Occipital lobe (tissue), 1 donor: ENCODE measurements at regions not wholly inside any gene's neighbourhood (a gene's known extent, or its start where the extent isn't known, plus 50 kb on each side); places are given as distances from the start of the nearest gene placed in this dataset.

ENCODE experiments used
- DNase-seq: peaks from one replicate; lab custom pipeline; 2025; lab: John Stamatoyannopoulos, UW

DNA sequence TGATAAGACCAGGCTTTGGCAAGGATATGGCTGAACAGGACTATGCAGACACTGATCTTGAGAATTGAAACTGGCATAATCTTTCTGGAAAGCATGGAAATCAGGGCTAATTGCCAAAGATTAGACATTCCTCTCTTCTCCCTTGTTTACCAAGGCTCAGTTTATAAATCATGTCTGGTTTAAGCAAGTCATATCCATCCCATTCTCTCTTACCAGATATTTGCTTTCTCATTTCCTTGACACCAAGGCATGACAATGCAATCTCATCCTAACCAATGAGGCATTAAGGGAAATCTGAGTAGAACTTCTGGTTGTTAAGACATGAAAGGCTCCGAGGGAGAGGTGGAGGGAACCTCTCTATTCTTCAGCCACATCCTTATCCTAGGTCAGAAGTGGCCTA lies 110.3 kb upstream of the CEP85L start:
- no peak for DNase-seq

DNA sequence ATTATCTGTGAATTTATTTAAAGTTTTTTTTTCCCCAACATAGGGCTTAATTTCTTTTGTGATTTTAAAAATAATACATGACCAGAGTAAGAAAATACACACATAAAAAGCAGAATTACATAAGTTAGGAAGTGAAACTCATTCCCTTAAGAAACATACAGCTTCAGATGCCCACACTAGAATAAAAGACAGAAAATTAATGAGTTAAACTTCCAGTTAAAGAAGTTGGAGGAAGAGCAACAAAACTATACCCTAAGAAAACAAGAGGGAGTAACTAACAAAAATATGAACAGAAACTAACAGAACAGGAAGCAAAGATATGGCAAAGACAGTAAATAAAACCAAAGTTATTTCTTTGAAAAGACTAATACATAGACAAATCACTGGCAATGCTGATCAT lies 107.6 kb upstream of the CEP85L start:
- no peak for DNase-seq

DNA sequence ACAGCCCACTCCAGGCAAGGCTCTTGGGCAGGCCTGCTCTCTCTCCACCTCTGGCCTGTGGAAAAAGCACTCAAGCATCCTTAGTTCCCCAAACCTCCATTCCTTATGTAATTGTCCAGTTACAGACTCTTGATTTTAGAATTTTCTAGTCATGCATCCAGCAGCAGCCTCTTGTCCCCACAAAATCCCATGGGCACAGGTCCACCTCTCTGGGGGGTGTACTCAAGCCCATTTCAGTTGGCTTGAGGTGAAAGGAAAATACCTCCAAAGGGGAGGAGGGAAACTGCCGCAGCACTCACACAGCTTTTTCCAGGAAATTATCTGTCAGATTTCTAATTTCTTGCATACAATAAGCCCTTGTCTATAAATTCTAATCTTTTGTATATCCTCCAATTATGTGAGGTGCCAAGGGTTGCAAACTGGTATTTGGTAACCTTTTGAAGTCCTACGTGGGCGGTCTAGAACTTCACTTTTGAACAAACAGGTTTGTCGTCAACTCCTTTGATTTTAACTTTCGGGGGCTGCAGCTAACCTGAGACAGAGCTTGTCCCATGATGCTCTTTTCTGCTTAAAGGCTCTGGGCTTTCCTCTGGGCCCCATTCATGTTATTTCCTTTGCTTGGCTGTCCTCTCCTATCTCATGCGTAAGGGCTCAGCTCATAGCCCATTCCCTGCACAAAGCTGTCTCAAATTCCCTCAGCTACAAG lies 104.7 kb upstream of the CEP85L start:
- DNase-seq: no peak

DNA sequence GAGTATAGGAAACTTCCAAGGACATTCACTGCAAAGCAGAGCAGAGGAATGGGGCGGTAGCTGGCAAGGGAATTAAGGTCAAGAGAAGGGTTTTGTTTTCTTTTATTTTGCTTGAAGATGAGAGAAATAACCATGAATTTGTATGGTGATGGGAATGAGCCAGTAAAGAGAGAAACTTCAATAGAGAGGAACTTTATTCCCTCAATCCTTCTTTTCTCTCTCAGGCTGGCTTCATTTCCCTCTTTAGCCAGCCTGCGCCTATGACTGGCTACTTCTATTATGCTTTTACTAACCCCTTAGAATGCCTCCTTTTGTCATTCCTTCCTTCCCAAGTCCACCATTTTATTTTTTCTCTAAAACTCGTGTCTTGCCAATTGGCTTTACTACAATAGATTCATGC lies 101.4 kb upstream of the CEP85L start:
- DNase-seq: no peak

DNA sequence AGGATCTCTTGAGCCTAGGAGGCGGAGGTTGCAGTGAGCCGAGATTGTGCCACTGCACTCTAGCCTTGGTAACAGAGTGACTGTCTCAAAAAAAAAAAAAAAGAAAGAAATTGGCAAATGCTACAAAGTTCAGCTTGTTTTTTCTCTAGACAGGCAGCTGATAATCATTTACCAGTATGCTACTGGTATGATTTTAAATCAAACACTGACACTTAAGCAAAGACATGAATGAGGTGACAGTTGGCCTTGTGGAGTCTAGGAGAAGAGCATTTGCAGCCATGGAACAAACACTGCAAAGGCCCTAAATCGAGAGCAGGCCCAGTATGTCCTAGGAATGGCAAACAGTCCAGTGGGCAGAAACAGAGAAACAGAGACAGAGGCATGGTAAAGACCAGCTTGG lies 99.7 kb upstream of the CEP85L start:
- DNase-seq: no peak

DNA sequence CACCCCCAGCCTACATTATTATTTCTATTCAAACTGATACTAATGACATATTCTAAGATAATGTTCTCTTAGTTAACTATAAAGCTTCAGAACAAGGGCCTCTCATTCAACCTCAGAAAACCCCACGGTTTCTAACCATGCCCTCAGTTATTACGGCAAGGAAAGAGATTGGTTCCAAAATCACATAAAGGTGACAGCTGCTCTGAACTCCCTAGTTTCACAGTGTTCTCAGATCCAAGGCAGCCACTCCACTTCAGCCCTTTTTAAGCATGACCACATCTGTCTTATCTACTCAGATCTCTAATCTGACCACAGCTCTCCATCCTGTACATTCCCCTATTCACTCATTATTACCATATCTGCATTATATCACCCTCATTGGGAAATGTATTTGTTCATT lies 98.8 kb upstream of the CEP85L start:
- DNase-seq: no peak

DNA sequence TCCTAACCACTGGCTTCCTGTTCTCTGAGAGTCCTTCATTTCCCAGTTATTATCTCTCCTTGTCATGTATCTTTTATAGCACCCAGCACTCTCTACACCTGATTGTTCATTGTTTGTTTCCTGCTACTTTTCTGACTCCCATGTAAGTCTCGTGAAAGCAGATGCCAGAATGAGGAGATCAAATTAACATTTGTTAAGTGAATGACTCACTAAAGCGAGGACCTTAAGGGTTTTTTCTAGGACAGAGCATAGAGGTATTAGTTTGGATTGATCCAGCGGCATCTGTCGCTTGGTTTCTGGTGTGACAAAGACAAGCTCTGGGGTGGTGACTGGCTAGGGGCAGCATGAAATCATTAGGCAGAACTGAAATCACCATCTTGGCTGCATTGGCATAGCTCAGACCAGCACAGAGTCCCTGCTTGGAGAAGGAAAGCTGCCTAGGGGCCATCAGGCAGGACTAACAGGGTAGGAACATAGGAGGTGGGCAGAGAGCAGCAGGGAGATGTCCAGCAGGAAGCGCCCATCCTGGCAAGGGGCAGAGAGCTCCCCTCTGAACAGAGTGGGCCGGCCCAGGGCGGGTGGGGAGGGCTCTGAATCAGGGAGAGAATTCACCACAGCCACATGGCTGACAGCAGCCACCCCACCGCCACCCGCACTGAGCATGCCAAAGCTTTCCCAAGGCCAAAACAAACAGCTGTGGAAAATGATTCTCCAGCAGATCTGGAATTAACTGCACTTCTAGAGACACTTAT lies 97.1 kb upstream of the CEP85L start:
- peak; percentile 45 for DNase-seq

DNA sequence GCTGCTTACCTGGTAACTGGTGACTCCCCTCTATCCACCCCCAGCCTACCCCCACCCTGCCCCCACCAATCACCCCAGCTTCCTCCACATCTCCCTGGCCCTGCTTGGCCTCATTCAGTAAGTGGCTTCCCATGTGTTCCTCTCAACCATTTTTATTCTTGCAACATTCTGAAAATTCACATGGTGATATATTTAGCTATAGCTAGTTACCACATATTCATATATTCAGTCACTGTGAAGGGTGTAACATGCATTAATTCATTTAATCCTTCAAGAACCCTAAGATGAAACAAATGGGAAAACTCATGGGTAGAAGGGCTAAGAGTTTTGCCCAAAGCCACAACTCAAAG lies 95.4 kb upstream of the CEP85L start:
- DNase-seq: no peak

DNA sequence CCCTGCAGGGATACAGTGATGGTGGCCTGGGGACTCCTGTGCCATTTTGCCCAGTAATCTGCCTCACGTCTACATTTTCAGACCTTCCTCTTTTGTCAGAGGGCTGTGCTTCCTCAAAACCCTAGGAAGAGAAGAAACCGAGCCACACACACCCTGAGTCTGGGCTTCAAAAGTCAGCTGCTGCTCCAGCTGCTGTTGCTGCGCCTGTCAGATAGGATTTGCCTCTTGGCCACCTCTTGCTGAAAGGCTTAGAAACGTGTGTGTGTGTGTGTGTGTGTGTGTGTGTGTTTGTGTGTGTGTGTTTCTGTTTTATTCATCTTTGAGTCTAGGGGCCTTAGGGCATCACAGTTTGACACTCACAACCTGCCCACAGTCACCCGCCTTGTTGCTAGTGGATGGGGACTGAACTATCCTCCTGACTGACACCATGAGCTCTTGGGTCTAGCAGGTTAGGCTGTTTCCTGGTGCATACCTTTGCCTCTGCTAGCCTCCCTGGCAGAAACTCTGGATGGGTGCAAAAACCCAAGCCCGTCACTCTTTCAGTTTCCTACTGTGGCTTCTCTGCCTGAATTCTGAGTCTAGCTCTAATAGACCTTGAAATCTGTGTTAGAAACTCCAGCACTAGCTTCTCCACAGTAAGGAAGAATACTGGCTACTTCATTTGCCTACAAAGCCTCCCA lies 94.9 kb upstream of the CEP85L start:
- no peak for DNase-seq

DNA sequence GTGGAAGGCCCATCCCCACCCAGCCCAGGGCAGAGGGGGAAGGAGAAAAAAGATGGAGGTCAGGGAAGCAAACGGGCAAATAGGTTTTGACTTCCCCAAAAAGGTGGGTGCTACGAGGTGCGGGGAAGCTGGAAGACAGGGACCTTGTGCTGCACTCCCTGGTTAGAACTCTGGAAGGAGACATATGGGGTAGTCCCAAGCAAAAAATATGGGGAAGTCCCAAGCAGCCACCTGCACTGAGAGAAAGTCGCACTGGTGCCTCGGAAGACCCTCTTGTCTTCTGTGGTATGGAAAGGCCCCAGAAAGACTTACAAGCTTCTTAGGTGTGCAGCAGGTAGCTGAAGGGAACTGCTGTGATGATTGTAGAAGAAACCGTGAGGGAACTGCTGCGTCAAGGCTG lies 93.8 kb upstream of the CEP85L start:
- no peak for DNase-seq

DNA sequence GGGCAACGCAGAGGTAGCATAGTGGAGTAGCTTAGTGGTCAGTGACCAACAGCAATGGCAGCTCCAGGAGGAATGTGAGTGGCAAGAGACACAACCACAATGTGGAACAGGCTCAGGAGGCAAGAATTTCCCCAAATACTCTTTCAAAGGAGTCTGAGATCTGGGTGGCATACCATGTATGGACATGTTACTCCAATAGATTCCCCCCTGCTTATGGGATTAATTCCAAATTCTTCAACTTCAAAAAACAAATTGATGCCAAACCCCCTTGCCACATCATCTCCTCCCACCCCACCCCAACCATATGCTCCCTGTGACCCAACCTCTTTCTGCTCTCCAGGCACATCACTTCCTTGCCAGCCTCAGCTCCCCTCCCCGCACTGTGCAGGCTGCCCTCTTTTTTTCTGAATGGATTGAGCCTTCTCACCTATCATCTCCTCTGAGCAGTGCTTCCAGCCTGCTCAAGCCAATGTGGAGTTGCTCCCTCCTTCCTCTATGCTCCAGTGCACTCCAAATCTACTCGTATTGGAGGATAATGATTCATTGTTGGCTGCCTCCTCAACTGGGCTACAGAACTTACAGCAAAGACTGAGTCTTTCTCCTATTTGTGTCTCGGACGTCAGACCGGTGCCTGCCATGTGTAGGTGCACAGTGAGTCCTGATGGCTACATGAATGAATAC lies 93.0 kb upstream of the CEP85L start:
- no peak for DNase-seq

DNA sequence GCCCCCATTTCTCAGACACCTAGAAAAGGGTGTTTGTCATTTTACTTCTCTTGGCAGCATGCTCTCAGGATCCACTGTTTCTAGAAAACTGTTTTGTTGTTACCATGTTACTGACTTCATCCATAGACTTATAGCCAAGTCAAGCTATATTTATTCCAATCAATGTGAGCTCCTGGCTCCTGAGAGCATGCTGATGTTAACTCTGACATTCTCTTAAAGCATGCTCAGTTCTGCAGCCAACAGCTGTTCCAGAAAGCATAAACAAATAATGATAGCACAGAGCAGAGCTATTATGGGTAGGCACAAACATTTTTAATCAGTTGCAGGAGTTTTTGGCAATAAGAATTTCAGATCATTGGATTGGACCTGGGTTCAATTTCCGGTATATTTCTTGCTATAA lies 92.4 kb upstream of the CEP85L start:
- DNase-seq: no peak

DNA sequence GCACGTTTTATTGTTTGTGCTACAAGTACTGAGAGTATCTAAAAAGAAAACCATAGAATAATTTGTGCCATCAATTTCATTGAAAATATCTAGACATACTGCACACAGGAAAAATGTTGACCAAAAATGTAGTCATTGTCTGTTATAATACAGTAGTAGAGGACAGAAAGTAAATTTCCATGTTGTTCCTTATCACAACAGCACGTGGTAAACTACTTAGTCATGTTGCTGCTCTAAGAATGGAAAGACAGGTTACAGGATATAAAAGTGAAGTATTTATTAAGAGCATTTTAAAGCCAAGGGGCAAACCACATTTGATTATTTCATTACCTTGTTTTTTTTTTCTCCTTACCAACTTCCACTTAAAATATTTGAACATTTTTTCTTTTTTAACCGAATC lies 89.0 kb upstream of the CEP85L start:
- no peak for DNase-seq

DNA sequence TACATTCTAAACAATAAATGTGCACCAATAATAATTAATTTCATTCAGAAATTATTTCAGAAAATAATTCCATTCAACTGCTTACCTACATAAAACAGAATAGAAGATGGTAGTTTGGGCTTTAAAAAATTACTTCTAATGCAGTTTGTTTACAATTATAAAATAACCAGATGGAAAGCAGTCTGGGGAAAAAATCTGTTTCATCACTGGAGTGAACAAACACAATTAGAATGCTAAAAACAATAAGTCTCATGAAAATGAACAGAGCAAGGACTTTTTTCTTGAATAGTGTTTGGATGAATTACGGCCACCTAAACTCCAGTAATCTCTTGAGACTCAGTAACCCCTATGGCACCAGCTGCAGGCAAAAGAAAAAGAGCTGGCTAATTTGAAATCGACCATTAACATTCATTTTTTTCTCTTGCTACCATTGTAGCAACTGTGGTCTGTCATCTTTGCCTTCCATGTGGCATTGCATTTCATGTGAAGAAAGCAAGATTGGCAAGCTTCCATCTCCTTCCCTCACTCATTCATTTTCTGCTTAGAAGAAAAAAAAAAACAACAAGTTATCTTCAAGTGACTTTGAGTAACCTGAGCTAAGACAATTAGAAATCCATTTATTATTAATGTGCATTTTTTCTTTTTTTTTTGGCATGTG lies 88.4 kb upstream of the CEP85L start:
- DNase-seq: no peak

DNA sequence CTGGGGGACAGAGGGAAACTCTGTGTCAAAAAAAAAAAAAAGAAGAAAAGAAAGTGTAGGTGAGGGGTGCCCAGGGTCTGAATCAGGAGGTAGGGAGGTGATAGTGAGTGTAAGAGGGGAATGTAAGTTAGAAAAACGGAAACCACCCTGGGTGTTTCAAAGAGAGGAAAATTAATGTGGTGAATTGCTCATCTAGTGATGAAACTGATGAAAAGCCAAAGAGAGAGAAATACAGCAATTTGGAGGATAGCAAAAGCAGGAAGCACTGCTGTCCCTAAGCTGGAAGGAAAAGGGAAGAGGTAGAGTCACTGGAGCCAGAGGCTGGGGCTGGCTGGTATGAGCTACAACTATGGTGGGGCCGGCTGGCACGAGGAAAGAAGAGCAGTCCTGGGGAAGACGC lies 85.0 kb upstream of the CEP85L start:
- no peak for DNase-seq

DNA sequence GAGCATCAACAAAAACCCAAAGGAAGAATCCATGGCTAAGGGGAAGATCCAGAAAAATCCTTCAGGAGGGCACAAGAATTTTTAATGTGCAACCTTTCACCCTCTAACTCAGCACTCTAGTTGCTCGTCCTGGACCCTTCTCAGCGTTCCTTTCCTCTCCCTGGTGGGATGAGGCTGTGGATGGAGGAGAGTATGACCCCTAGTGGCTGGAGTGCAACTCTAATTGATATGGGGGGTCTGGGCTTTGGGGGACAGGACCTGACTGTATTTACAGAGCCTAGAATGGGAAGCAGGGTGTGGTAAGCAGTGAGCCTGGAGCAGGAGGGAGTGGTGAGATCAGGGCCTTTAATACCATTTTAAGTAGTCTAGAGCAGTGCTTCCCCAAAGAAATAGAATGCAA lies 83.9 kb upstream of the CEP85L start:
- no peak for DNase-seq

DNA sequence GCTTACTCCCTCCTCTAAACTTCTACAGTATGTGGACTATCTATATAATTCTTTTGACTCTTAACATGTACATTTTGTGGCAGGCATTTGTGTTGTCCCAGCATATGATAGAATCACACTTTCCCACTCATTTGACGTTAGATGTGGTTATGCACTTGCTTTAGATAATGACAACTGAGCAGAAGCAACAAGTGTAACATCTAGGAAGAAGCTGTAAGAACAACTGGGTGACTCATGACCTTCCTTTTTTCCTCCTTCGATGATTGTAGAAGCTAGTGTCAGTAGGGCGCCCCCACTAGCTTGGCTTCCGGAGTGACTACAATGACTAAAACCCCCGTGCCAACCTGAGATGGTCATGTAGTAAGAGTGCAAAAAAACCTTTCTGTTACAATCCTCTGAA lies 74.6 kb upstream of the CEP85L start:
- DNase-seq: no peak

DNA sequence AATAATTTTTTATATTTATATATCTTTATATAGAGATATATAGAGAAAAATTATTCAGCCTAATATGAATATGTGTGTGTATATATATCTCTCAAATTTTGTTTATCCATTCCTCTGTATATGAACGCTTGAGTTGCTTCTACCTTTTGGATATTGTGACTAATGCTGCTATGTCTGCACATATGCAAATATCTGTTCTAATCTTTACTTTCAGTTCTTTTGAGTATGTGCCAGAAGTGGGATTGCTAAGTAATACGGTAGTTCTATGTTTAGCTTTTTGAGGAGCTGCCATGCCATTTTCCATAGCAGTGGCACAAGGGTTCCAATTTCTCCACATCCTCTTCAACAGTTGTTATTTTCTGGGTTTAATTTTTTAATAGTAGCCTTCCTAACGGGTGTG lies 72.8 kb upstream of the CEP85L start:
- DNase-seq: no peak

DNA sequence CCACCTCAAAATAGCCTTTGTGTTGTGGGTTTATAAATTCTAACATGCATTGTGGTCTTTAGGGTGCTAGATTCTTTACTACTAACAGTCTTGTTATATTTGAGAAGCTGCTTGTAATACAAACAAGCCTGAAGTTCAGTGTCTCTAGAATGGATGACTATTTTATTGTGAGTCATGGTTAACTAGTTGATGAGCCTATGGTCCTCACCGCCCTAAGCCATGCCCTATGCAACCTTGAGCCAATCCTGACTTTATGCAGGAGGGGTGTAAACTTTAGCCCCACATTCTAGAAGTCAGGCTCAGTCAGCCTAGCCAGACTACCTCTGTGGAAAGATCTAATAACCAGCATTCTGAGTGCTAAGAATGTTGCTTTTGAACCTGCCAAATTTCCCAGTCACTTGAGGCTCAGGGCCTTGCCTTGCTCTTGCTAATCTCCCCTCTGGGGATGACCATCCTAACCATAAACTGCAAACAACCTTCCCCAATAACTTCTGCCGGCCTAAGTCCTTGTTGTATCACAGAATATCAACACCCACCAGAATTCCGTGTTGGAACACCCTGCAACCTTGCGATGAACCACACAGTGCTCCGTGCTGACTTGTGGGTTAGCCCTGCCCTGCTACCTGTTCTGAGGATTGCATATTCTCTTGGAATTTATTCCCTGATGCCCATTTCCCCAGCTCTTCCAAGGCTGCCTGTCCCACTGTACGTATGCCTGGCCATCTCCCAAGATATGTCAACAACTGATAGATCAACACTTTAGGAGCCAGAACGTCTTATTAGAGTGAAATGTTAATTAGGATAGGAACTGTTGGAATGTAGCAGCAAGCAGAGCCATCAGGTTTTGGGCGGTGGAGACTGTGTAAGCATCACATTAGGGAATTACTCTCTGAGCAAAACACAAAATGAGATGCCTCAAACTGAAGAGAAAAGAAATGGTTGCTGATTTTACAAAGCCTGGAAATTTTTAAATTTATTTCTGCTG lies 71.7 kb upstream of the CEP85L start:
- no peak for DNase-seq

DNA sequence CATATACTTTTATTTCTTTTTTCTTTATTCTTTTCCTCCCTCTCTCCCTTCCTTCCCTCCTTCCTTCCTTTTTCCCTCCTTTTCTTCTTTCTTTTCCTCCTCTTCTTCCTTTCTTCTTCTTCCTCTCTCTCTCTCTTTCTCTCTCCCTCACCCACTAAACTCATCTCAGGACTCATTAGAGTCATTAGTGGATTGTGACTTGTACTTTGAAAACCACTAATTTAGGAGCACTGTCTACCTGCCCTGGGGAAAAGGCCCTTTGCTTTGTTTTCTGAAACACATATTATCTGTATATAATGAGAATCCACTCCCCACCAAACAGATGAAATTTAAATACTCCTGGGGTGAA lies 68.7 kb upstream of the CEP85L start:
- DNase-seq: no peak
